NCI-H1436 (cell line): ENCODE measurements at regions not wholly inside any gene's neighbourhood (a gene's known extent, or its start where the extent isn't known, plus 50 kb on each side); places are given as distances from the start of the nearest gene placed in this dataset.

Source experiments
- DNase-seq: peaks from one replicate; lab custom pipeline; 2025; lab: John Stamatoyannopoulos, UW

GRCh38 chr10:1952126-1953095 lies 215.1 kb upstream of the ADARB2 start:
- no peak for DNase-seq

- no peak for DNase-seq
Observed at GRCh38 chr10:1950803-1951495, 213.6 kb upstream of the ADARB2 start.

DNA sequence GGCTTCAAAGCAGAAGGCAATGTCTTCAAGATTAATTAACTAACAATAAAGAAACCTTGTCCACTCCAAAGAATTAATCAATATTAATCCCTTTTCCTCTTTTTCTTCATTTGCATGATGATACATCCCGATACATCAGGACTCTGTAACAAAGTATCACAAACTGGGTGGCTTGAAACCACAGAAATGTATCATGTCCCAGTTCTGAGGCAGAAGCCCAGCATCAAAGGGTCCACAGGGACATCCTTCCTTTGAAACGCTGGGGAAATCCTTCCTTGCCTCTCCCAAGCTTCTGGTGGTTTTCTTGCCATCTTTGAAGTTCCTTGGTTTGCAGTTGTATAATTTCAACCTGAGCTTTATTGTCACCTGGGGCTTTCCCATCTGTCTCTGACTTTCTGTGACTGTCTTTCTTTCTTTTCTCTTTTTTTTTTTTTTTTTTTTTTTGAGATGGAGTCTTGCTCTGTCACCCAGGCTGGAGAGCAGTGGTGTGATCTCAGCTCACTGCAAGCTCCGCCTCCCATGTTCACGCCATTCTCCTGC lies 210.2 kb upstream of the ADARB2 start:
- no peak for DNase-seq

DNA sequence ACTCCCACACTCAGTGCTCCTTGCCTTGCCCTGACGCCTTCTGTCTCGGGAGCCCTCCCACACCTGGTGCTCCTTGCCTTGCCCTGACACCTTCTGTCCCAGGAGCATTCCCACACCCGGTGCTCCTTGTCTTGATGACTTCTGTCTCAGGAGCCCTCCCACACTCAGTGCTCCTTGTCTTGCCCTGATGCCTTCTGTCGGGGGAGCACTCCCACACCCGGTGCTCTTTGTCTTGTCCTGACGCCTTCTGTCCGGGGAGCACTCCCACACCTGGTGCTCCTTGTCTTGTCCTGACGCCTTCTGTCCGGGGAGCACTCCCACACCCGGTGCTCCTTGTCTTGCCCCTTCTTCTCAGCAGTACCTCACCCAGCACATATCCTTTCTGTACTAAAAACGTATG lies 207.2 kb upstream of the ADARB2 start:
- no peak for DNase-seq

DNA sequence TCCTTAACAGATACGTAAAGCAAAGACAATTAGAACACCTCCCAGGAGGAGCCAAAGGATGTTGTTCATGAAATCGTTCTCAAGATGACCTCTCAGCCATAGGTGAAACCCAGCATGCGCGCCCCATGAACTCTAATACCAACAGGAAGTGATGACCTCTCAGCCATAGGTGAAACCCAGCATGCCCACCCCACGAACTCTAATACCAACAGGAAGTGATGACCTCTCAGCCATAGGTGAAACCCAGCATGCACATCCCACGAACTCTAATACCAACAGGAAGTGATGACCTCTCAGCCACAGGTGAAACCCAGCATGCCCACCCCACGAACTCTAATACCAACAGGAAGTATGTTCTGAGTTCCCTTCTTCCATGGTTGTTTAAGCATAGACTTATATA lies 205.2 kb upstream of the ADARB2 start:
- no peak for DNase-seq

DNA sequence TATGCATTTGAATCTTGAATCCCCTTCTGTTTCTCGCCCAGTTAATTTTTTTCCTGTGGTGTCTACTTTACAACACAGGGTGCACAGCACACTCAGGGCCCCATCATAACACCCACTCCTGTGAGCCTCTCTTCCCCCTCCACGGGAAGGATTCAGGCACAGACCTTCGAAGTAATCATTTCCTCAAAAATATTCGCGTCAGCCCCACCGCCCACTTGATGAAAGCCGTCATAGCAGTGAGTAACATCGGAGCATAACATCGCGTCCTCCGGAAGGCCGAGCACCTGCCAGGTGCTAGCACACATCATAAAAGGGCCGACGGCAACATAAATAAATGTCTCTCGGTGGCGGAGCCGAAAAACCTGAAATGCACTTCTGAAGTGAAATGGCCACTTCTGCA lies 201.7 kb upstream of the ADARB2 start:
- DNase-seq: no peak

GRCh38 chr10:1938317-1938716 lies 201.0 kb upstream of the ADARB2 start:
- no peak for DNase-seq

DNA sequence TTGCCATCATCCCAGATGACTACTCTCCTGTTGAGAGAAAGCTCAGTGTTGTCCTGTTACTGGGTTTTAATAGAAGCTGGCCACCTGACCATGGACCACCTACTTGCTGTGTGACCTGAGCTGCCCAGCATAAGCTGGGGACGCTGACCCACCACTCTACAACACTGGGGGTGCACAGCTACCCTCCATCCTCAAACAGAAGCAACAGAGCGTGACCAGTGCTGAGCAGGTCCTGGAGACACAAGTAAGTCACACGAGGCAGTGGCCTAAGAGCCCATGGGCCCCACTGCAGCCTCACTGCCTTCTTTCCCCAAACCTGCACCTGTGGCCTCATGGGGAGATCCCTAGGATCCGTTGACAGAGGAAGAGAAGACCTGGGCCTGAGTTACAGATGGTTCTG lies 198.6 kb upstream of the ADARB2 start:
- DNase-seq: no peak

DNA sequence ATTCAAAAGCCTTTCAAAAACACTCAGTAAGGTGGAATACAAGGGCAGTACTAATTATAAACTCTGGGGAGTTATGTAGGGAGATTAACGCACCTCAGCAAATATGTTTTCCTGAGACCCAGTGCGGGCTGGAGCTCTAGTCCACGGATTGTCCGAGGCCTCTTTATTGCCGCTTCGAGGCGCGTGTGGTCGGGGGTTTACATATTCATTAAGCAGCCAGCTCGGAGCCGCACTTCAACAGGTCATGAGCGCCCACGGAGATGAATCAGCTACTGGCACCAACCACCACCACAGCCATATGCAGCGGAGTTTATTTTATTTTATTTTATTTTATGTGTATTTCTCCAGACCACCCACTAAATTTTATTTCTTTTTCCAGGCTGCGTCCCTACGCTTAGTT lies 195.9 kb upstream of the ADARB2 start:
- DNase-seq: no peak

DNA sequence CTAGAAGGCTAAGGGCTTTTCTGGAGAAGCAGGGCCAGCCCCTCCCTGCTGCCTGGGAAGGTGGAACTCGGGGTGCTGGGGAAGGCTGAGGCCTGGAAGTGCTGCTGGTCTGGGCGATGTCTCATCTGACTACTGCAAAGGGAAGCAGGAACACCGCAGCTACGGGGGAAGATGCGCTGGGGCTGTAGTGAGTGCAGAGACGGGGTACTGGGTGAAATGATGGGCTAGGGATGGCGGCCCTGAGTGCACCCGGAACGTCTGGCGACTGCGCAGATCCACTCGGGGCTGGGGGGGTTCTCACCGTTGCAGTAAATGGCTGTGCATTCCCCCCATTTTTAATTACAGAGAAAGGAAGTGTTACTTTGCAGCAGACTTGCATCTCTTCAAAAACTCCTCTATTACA lies 195.4 kb upstream of the ADARB2 start:
- DNase-seq: no peak

DNA sequence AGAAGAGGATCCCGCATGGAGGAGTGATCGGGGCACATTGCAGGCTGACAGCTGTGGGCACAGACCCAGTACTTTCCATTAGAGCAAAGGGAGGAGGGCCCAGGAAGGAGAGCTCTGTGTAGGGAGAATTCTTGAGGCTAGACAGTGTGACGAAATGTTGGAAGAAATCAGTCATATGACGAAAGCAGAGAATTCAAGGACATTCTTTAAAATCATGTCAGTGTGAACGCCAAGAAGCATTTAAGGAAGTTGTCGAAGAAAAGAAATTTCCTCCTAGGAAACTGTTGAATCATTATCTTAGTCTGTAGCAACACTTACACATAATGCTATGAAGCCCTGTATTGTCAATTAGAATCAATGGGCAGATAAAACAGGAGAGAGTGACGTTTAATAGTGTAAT lies 191.3 kb upstream of the ADARB2 start:
- no peak for DNase-seq

DNA sequence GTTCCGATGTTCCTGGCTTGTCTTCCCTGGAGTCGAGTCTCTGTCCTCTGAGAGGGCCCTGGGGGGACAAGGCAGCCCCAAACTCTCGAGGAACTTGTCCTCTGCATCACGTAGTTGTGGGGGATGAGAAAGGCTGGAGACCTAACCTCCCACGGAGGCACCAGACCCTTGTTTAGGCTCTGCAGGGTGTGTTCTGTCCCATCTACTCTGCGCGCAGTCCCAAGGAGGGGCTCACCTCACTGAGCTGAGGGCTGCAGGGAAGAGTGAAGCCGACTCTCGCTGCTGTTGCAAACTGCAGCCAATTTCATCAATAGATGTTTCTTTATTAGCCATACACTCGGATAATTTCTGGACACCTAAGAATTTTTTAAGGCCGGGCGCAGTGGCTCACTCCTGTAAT lies 186.7 kb upstream of the ADARB2 start:
- DNase-seq: no peak

DNA sequence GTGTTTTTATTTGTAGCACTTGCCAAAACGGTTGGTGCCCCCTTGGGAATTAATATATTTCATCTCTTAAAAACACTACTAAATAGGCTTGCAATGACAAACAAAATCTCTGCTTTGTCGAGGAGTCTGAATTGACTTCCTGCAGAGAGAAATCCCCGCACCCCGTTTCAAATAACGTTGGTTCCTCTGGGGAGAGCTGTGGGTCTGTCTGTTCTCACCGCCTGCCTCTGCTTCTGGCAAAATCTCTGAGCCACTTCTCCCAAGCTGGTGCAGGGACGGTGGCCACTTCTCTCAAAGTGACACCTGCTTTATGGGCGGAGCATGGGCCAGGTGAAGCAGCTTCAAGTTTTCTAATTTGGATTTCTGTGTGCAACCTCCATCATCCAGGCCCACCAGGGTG lies 186.3 kb upstream of the ADARB2 start:
- DNase-seq: peak; percentile 37

DNA sequence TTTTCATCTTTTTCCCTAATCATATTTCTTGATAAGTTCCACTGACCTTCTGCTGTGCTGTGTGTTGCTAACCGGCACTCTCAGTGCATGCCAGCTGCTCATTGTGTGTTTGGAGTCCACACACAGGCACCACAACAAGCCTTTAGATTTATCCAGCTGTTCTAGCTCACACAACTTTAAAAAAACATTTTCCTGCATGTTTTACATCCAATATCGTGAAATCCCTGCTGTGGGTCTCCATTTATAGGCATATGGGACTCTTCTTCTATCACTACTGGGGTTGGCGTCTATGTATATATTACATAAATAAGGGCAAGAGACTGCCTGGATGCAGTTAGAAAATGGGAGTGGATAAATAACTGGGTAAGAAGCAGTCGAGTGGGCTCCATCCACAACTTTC lies 183.6 kb upstream of the ADARB2 start:
- no peak for DNase-seq

DNA sequence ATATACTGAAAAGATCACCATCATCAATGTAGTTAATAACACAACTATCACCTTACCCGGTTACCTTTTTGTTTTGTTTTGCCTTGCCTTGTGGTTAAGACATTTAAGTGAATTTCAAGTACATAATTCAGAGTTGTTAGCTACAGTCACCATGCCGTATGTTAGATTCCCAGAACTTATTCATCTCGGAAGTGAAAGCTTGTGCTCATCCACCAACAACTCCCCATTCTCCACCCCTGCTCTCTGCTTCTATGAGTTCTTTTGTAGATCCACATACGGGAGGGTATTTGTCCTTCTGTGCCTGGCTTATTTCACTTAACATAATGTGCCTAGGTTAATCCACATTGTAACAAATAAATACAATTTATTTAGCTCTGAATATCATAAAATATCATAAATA lies 182.8 kb upstream of the ADARB2 start:
- no peak for DNase-seq

DNA sequence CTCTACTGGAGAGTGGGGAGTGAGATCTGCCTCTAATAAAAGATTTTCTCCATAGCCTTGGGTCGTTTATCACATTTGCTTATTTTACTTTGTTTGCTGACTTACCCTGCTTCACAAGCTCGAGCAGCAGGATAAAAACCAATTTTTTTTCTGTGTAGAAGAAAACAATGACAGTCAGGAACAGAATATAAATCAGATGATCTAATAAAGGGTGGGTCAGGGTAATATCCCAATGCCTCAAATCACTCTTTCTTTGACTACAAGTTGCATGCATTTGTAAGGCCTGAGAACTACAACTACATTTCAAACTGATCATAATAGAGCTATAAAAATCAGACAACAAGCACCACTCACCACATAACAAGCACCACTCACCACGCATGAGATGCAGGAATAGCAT lies 174.4 kb upstream of the ADARB2 start:
- no peak for DNase-seq

DNA sequence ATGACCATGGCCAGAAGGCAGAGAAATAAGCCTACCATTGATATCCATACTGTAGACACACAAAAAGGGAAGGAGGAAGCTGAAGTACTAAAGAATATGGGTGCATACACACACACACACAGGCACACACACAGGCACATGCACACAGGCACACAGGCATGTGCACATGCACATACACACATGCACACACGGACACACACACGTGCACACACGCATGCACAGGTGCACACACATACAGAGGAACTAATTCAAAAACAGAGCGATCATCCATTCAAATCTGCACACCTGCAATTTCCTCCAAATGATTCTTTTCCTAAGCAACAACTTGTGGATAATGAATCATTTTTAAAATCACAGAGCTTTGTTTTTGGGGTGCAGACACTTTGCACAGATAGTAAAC lies 166.7 kb upstream of the ADARB2 start:
- DNase-seq: no peak

DNA sequence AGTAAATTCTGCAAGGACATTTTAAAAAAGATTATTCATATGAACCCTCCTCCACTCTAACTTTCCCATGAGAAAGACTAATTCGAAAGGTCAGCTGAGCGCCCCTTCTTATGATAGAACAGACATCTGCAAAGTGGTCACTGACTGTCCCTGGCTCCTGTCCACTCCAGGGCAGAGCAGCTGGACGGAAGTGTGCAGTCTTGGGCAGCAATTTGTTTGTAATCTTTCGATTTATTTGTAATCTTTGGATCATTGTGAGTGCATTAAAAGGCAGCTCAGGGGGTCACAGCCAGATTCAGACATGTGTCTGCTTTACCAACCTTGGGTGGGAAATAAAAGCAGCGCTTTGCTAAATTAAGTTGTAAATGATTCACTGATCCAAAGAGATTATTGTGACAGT lies 158.8 kb upstream of the ADARB2 start:
- no peak for DNase-seq

GRCh38 chr10:1895691-1896090 lies 158.4 kb upstream of the ADARB2 start:
- DNase-seq: no peak

GRCh38 chr10:1894912-1895311 lies 157.6 kb upstream of the ADARB2 start:
- DNase-seq: no peak

DNA sequence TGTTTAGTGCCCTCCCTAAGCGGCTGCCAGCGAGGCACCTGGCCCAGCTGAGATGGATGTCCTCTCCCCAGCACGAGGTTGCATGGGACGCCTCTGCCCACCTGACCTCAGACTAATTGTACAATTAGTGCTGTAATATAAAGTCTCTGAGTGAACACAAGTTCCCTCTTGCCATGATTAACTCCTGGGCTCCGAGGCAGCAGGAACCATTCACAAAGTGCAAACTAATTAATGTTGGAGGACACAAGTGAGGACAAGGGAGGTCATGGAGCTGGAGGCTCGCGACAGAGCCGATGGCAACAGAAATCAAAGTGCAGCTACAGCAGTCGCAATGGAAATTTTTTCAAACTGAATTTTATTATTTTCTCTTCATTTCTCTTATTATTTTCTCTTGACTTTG lies 156.6 kb upstream of the ADARB2 start:
- DNase-seq: no peak

DNA sequence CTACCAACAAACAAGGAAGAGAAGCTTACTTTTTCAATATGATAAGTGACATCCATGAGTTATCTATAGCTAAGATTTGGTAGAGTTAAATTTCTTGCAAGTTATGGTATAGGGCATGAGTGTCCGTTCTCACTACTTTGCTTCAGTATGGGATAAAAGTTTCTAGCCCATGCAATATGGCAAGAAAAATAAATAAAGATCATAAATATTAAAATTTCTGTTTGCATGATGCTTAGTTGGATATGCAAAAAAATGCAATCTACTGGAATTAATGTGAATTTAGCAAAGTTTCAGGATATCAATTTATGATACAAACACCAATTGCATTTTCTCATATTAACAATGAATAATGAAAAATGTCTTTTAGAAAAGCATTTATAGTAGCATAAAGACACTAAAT lies 148.7 kb upstream of the ADARB2 start:
- no peak for DNase-seq

- no peak for DNase-seq
Observed at GRCh38 chr10:1882728-1883127, 145.4 kb upstream of the ADARB2 start.
